ENCODE measurements at regions not wholly inside any gene's neighbourhood (a gene's known extent, or its start where the extent isn't known, plus 50 kb on each side); places are given as distances from the start of the nearest gene placed in this dataset.

- dilution Hi-C loops (cut with HindIII; ENCODE audit: low sequenced_read_pairs, unreplicated experiment) (no loop called here), in situ Hi-C loops (cut with MboI; ENCODE audit: low sequenced_read_pairs) (no loop called here), intact Hi-C loops (cut with micrococcal nuclease) (no loop called here)
- no peak overlapping the region for H3K23ac ChIP-seq (ENCODE audit: low read depth, low read length)
- no peak overlapping the region for H3K4me3 ChIP-seq (ENCODE audit: insufficient read depth, low read depth, low read length)
- no peak overlapping the region for H2BK120ac ChIP-seq (ENCODE audit: low read depth, low read length)
- TF ChIP-seq FOS (IDR thresholded peaks at IDR 0.05; ENCODE audit: low read depth, low read length), result no peak
- TF ChIP-seq RAD21 (IDR thresholded peaks at IDR 0.05; ENCODE audit: low read length), result no peak
- no peak for TF ChIP-seq SMC3 (IDR thresholded peaks at IDR 0.05; ENCODE audit: low read depth, low read length)
- TF ChIP-seq MAFK (IDR thresholded peaks at IDR 0.05; ENCODE audit: low read depth, low read length), result no peak
- TF ChIP-seq MAZ (IDR thresholded peaks at IDR 0.05; ENCODE audit: borderline replicate concordance, low read depth, low read length), result no peak
- H2BK15ac ChIP-seq (ENCODE audit: low read depth, low read length), result no peak overlapping the region
- H3K18ac ChIP-seq (ENCODE audit: low read depth, low read length), result no peak overlapping the region
- H2AK5ac ChIP-seq (ENCODE audit: low read depth, low read length), result no peak overlapping the region
- no CpG with 5 or more reads among the region's 1 CpG for WGBS, 2 experiments (ENCODE audit: extremely low coverage in 2 of 2, insufficient read length in 1 of 2)
- no peaks in the 10 kb centered on the region for H3K36me3 ChIP-seq (ENCODE audit: control insufficient read depth, insufficient read depth, low read length)
- no peak overlapping the region for H2AK9ac ChIP-seq (replicated peaks; ENCODE audit: low read depth, low read length, poor library complexity)
- no peak overlapping the region for H3K14ac ChIP-seq (replicated peaks; ENCODE audit: low read depth, low read length)
- H3K56ac ChIP-seq (ENCODE audit: extremely low read depth, insufficient read depth, low read length), result no peak overlapping the region
- no peak overlapping the region for H3K27ac ChIP-seq (ENCODE audit: insufficient read depth, low read length)
- H3K9ac ChIP-seq (ENCODE audit: low read depth, low read length), result no peak overlapping the region
- H4K91ac ChIP-seq (ENCODE audit: insufficient read depth, low read depth, low read length), result no peak overlapping the region
- no peak overlapping the region for H2BK20ac ChIP-seq (ENCODE audit: low read depth, low read length)
- no peaks in the 10 kb centered on the region; the same call in 1 of the 2 replicates for H3K4me1 ChIP-seq (ENCODE audit: control insufficient read depth, insufficient read depth, low read length)
- POLR2A ChIA-PET (ENCODE audit: unreplicated experiment), result no interaction called here
- H3K27me3 ChIP-seq (ENCODE audit: control insufficient read depth, insufficient read depth, low read length), result no peaks in the 10 kb centered on the region; the same call in 1 of the 2 replicates
- no peak for DNase-seq
- no TSS peak for BruUV-seq (replicated peaks)
- no peak overlapping the region for H4K8ac ChIP-seq (ENCODE audit: low read depth in 2 of 2, low read length in 2 of 2)
- no peaks in the 10 kb centered on the region for H4K20me1 ChIP-seq (ENCODE audit: insufficient read depth, low read length)
- no peak overlapping the region for H3K4me2 ChIP-seq (ENCODE audit: low read depth, low read length)
- no peaks in the 10 kb centered on the region for H3K9me1 ChIP-seq (ENCODE audit: insufficient read depth, low read length)
- no peak overlapping the region for H2AFZ ChIP-seq (replicated peaks; ENCODE audit: low read length, poor library complexity)
- H3K79me1 ChIP-seq (ENCODE audit: low read depth in 1 of 2, low read length in 2 of 2), result no peaks in the 10 kb centered on the region
- ATAC-seq (ENCODE audit: low read depth), result no peak
- CTCF ChIA-PET, result no interaction called here
- no peak overlapping the region for H4K5ac ChIP-seq (ENCODE audit: low read depth, low read length)
- H3K4ac ChIP-seq (ENCODE audit: low read depth, low read length), result no peak overlapping the region
- no peaks in the 10 kb centered on the region for H3K9me3 ChIP-seq (ENCODE audit: control insufficient read depth, insufficient read depth, low read length)
- no peak overlapping the region for H2BK5ac ChIP-seq (ENCODE audit: low read depth, low read length, poor library complexity, severe bottlenecking)
Observed at GRCh38 chr4:138451276-138451663, 209.1 kb upstream of the SLC7A11 start.
